ENCODE measurements at regions not wholly inside any gene's neighbourhood (a gene's known extent, or its start where the extent isn't known, plus 50 kb on each side); places are given as distances from the start of the nearest gene placed in this dataset.

- H3K4me3 Mint-ChIP-seq: no peak overlapping the region
- intact Hi-C loops (cut with micrococcal nuclease): no loop called here
- H3K4me1 Mint-ChIP-seq (ENCODE audit: low read depth): no peaks in the 10 kb centered on the region
- H3K36me3 Mint-ChIP-seq (ENCODE audit: low read depth): no peaks in the 10 kb centered on the region
- no peaks in the 10 kb centered on the region for H3K9me3 Mint-ChIP-seq
- CTCF ChIA-PET: no interaction called here
- no peak for DNase-seq
- H3K27ac Mint-ChIP-seq: no peak overlapping the region
- H3K27me3 Mint-ChIP-seq (ENCODE audit: low read depth): no peaks in the 10 kb centered on the region
These were observed 198.4 kb upstream of the ADGRL4 start for GRCh38 chr1:79204779-79205479.

GRCh38 chr1:79198832-79199231 lies 192.3 kb upstream of the ADGRL4 start:
- no peak overlapping the region for H3K27ac Mint-ChIP-seq
- no peak overlapping the region for H3K4me3 Mint-ChIP-seq
- no peaks in the 10 kb centered on the region for H3K9me3 Mint-ChIP-seq
- DNase-seq: no peak
- intact Hi-C loops (cut with micrococcal nuclease): loop anchor here (5.0 kb wide), 1 partner anchor 362 kb away; no protein-coding TSS in a partner anchor
- no peaks in the 10 kb centered on the region for H3K27me3 Mint-ChIP-seq (ENCODE audit: low read depth)
- no peaks in the 10 kb centered on the region for H3K4me1 Mint-ChIP-seq (ENCODE audit: low read depth)
- CTCF ChIA-PET: no interaction called here
- H3K36me3 Mint-ChIP-seq (ENCODE audit: low read depth): no peaks in the 10 kb centered on the region

GRCh38 chr1:79197421-79197820 lies 190.9 kb upstream of the ADGRL4 start:
- H3K27ac Mint-ChIP-seq: no peak overlapping the region
- H3K4me3 Mint-ChIP-seq: no peak overlapping the region
- CTCF ChIA-PET: no interaction called here
- H3K36me3 Mint-ChIP-seq (ENCODE audit: low read depth): no peaks in the 10 kb centered on the region
- DNase-seq: no peak
- no peaks in the 10 kb centered on the region for H3K27me3 Mint-ChIP-seq (ENCODE audit: low read depth)
- H3K4me1 Mint-ChIP-seq (ENCODE audit: low read depth): no peaks in the 10 kb centered on the region
- intact Hi-C loops (cut with micrococcal nuclease): loop anchor here (5.0 kb wide), 1 partner anchor 360 kb away; no protein-coding TSS in a partner anchor
- H3K9me3 Mint-ChIP-seq: peaks cover under 1% of the 10 kb centered on the region

GRCh38 chr1:79196211-79196610 lies 189.7 kb upstream of the ADGRL4 start:
- Mint-ChIP-seq H3K36me3 (ENCODE audit: low read depth) (no peaks in the 10 kb centered on the region), H3K9me3 (peaks cover 2% of the 10 kb centered on the region), H3K4me3 (no peak overlapping the region), H3K27ac (no peak overlapping the region), H3K4me1 (ENCODE audit: low read depth) (no peaks in the 10 kb centered on the region), H3K27me3 (ENCODE audit: low read depth) (no peaks in the 10 kb centered on the region)
- CTCF ChIA-PET: no interaction called here
- intact Hi-C loops (cut with micrococcal nuclease): loop anchor here (5.0 kb wide), 1 partner anchor 359 kb away; no protein-coding TSS in a partner anchor
- DNase-seq: no peak

GRCh38 chr1:79193211-79194079 lies 186.9 kb upstream of the ADGRL4 start:
- H3K36me3 Mint-ChIP-seq (ENCODE audit: low read depth): no peaks in the 10 kb centered on the region
- CTCF ChIA-PET: no interaction called here
- intact Hi-C loops (cut with micrococcal nuclease): no loop called here
- H3K9me3 Mint-ChIP-seq: peaks cover 2% of the 10 kb centered on the region
- no peak overlapping the region for H3K4me3 Mint-ChIP-seq
- H3K27ac Mint-ChIP-seq: no peak overlapping the region
- H3K4me1 Mint-ChIP-seq (ENCODE audit: low read depth): no peaks in the 10 kb centered on the region
- H3K27me3 Mint-ChIP-seq (ENCODE audit: low read depth): no peaks in the 10 kb centered on the region
- no peak for DNase-seq

GRCh38 chr1:79190074-79190473 lies 183.5 kb upstream of the ADGRL4 start:
- DNase-seq: no peak
- Mint-ChIP-seq H3K27me3 (ENCODE audit: low read depth) (no peaks in the 10 kb centered on the region), H3K9me3 (peaks cover 2% of the 10 kb centered on the region), H3K36me3 (ENCODE audit: low read depth) (no peaks in the 10 kb centered on the region), H3K27ac (no peak overlapping the region), H3K4me3 (no peak overlapping the region), H3K4me1 (ENCODE audit: low read depth) (no peaks in the 10 kb centered on the region)
- CTCF ChIA-PET: no interaction called here
- intact Hi-C loops (cut with micrococcal nuclease): no loop called here

- H3K4me1 Mint-ChIP-seq (ENCODE audit: low read depth): no peaks in the 10 kb centered on the region
- no peaks in the 10 kb centered on the region for H3K36me3 Mint-ChIP-seq (ENCODE audit: low read depth)
- intact Hi-C loops (cut with micrococcal nuclease): no loop called here
- no peak overlapping the region for H3K27ac Mint-ChIP-seq
- H3K9me3 Mint-ChIP-seq: peaks cover 2% of the 10 kb centered on the region
- H3K27me3 Mint-ChIP-seq (ENCODE audit: low read depth): no peaks in the 10 kb centered on the region
- DNase-seq: no peak
- CTCF ChIA-PET: no interaction called here
- no peak overlapping the region for H3K4me3 Mint-ChIP-seq
These were observed 181.8 kb upstream of the ADGRL4 start for GRCh38 chr1:79188337-79188736.

- H3K9me3 Mint-ChIP-seq: no peaks in the 10 kb centered on the region
- H3K36me3 Mint-ChIP-seq (ENCODE audit: low read depth): no peaks in the 10 kb centered on the region
- H3K4me1 Mint-ChIP-seq (ENCODE audit: low read depth): no peaks in the 10 kb centered on the region
- CTCF ChIA-PET: no interaction called here
- no peak overlapping the region for H3K27ac Mint-ChIP-seq
- no peaks in the 10 kb centered on the region for H3K27me3 Mint-ChIP-seq (ENCODE audit: low read depth)
- intact Hi-C loops (cut with micrococcal nuclease): no loop called here
- H3K4me3 Mint-ChIP-seq: no peak overlapping the region
- DNase-seq: no peak
These were observed 179.7 kb upstream of the ADGRL4 start for GRCh38 chr1:79186260-79186659.

- intact Hi-C loops (cut with micrococcal nuclease): no loop called here
- Mint-ChIP-seq H3K27ac (no peak overlapping the region), H3K9me3 (peaks cover 9% of the 10 kb centered on the region), H3K36me3 (ENCODE audit: low read depth) (no peaks in the 10 kb centered on the region), H3K4me3 (no peak overlapping the region), H3K4me1 (ENCODE audit: low read depth) (no peaks in the 10 kb centered on the region), H3K27me3 (ENCODE audit: low read depth) (no peaks in the 10 kb centered on the region)
- no peak for DNase-seq
- CTCF ChIA-PET: no interaction called here
These were observed 171.3 kb upstream of the ADGRL4 start for GRCh38 chr1:79177844-79178243.

GRCh38 chr1:79161077-79161476 lies 154.5 kb upstream of the ADGRL4 start:
- intact Hi-C loops (cut with micrococcal nuclease): no loop called here
- no peak overlapping the region for H3K27ac Mint-ChIP-seq
- CTCF ChIA-PET: no interaction called here
- no peaks in the 10 kb centered on the region for H3K27me3 Mint-ChIP-seq (ENCODE audit: low read depth)
- H3K9me3 Mint-ChIP-seq: peaks cover 7% of the 10 kb centered on the region
- H3K4me3 Mint-ChIP-seq: no peak overlapping the region
- no peaks in the 10 kb centered on the region for H3K4me1 Mint-ChIP-seq (ENCODE audit: low read depth)
- H3K36me3 Mint-ChIP-seq (ENCODE audit: low read depth): no peaks in the 10 kb centered on the region
- DNase-seq: no peak

- Mint-ChIP-seq H3K4me3 (no peak overlapping the region), H3K4me1 (ENCODE audit: low read depth) (no peaks in the 10 kb centered on the region), H3K9me3 (peaks cover 1% of the 10 kb centered on the region), H3K27ac (no peak overlapping the region), H3K36me3 (ENCODE audit: low read depth) (no peaks in the 10 kb centered on the region), H3K27me3 (ENCODE audit: low read depth) (no peaks in the 10 kb centered on the region)
- CTCF ChIA-PET: no interaction called here
- no peak for DNase-seq
- intact Hi-C loops (cut with micrococcal nuclease): no loop called here
These were observed 149.5 kb upstream of the ADGRL4 start for GRCh38 chr1:79155991-79156390.

- Mint-ChIP-seq H3K27ac (no peak overlapping the region), H3K4me1 (ENCODE audit: low read depth) (no peaks in the 10 kb centered on the region), H3K36me3 (ENCODE audit: low read depth) (no peaks in the 10 kb centered on the region), H3K27me3 (ENCODE audit: low read depth) (no peaks in the 10 kb centered on the region), H3K9me3 (peaks cover 2% of the 10 kb centered on the region), H3K4me3 (no peak overlapping the region)
- intact Hi-C loops (cut with micrococcal nuclease): no loop called here
- no peak for DNase-seq
- CTCF ChIA-PET: no interaction called here
These were observed 144.7 kb upstream of the ADGRL4 start for GRCh38 chr1:79151006-79151796.
